GM12892 (cell line): ENCODE measurements at regions not wholly inside any gene's neighbourhood (a gene's known extent, or its start where the extent isn't known, plus 50 kb on each side); places are given as distances from the start of the nearest gene placed in this dataset.

Source experiments
- POLR2A ChIP-seq: IDR thresholded peaks from 2 replicates; pipeline ENCODE4 v1.6.1; 2011; ENCODE audit warnings: low read depth, low read length, control low read depth
- POLR2AphosphoS5 ChIP-seq: IDR thresholded peaks from 2 replicates; pipeline ENCODE4 v1.6.1; 2011; ENCODE audit warnings: low read depth, low read length, control low read depth

DNA sequence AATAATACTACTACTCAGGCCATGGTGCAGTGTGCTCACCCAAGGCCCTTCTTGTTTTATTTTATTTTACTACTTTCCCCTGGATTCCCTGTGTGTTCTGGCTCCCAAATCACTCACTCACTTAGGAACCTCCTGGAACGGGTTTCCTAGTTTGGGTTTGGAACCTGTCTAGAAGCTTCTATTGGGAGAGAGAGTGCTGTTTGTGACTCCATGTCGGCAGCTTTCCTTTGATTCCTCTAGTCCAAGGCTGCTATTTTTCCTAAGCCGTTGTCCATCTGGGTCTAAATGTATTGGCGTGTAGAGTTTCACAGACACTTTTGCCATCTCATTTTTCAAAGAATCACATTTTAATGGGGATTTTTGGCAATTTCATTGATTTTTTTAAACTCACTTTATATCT is 70.8 kb downstream of the FOXA2 start:
- no peak for TF ChIP-seq POLR2A
- TF ChIP-seq POLR2AphosphoS5: no peak
